CD4-positive, alpha-beta memory T cell (primary cell): ENCODE measurements at regions not wholly inside any gene's neighbourhood (a gene's known extent, or its start where the extent isn't known, plus 50 kb on each side); places are given as distances from the start of the nearest gene placed in this dataset.

Experiments
- CTCF ChIA-PET: fragments of 350-600 bp; sonication (Branson Sonifier 250); formaldehyde crosslinking; loops from one replicate; lab custom pipeline; 2021; ENCODE audit warnings: inconsistent platforms; ENCODE audit not compliant: partially characterized antibody; lab: Charles Lee
- POLR2A ChIA-PET: fragments of 350-600 bp; sonication (Branson Sonifier 250); formaldehyde crosslinking; loops from one replicate; lab custom pipeline; 2021; ENCODE audit not compliant: partially characterized antibody; lab: Charles Lee
- DNase-seq, 5 donors: peaks; one replicate each; pipeline versions ENCODE4 v3.0.0 to v3.0.0-alpha.2; 2020 to 2022; ENCODE audit warnings: mixed read lengths in 1 of 5
- H3K27ac ChIP-seq: one replicate; pipeline ENCODE4 v1.7.0; 2013; ENCODE audit warnings: low read depth, low read length
- H3K27me3 ChIP-seq: 2 replicates; pipeline ENCODE4 v1.7.0; 2013; ENCODE audit warnings: mild to moderate bottlenecking, low read length, moderate library complexity; ENCODE audit not compliant: insufficient read depth
- H3K36me3 ChIP-seq: 2 replicates; pipeline ENCODE4 v1.7.0; 2013; ENCODE audit warnings: mild to moderate bottlenecking, low read length, moderate library complexity; ENCODE audit not compliant: insufficient read depth
- H3K4me1 ChIP-seq: 2 replicates; pipeline ENCODE4 v1.7.0; 2013; ENCODE audit warnings: mild to moderate bottlenecking, low read length, moderate library complexity; ENCODE audit not compliant: insufficient read depth
- H3K4me3 ChIP-seq, 2 donors: one replicate each; pipeline ENCODE4 v1.7.0; 2013; ENCODE audit warnings: low read length in 2 of 2, mild to moderate bottlenecking in 1 of 2
- H3K9me3 ChIP-seq, 2 donors: one replicate each; pipeline ENCODE4 v1.7.0; 2013; ENCODE audit warnings: low read length in 2 of 2, control low read depth in 1 of 2; ENCODE audit not compliant: control insufficient read depth in 1 of 2
- H3K27ac Mint-ChIP-seq, 7 donors: one replicate each; pipeline ENCODE4 v1.8.0; 2020 to 2021; ENCODE audit warnings: mixed read lengths in 7 of 7, mild to moderate bottlenecking in 6 of 7, inconsistent platforms in 3 of 7, moderate library complexity in 3 of 7
- H3K27me3 Mint-ChIP-seq, 2 donors: one replicate each; pipeline ENCODE4 v1.8.0; 2020 to 2021; ENCODE audit warnings: mixed read lengths in 2 of 2
- H3K36me3 Mint-ChIP-seq, 2 donors: one replicate each; pipeline ENCODE4 v1.8.0; 2020 to 2021; ENCODE audit warnings: mixed read lengths in 2 of 2, inconsistent platforms in 1 of 2, mild to moderate bottlenecking in 1 of 2
- H3K4me1 Mint-ChIP-seq, 4 donors: one replicate each; pipeline ENCODE4 v1.8.0; 2020 to 2021; ENCODE audit warnings: mixed read lengths in 4 of 4, mild to moderate bottlenecking in 1 of 4
- H3K4me3 Mint-ChIP-seq, 8 donors: one replicate each; pipeline ENCODE4 v1.8.0; 2020 to 2021; ENCODE audit warnings: mixed read lengths in 8 of 8, mild to moderate bottlenecking in 7 of 8, moderate library complexity in 6 of 8, inconsistent platforms in 3 of 8
- H3K9me3 Mint-ChIP-seq, 8 donors: one replicate each; pipeline ENCODE4 v1.8.0; 2020 to 2021; ENCODE audit warnings: mixed read lengths in 8 of 8, mild to moderate bottlenecking in 5 of 8, inconsistent platforms in 3 of 8, moderate library complexity in 1 of 8
- intact Hi-C: fragments of 100-400 bp; cut with micrococcal nuclease; formaldehyde crosslinking; loops from one replicate; pipeline ENCODE4 v1.15.1; 2023

- intact Hi-C loops, result no loop called here
- Mint-ChIP-seq H3K9me3 (peaks cover 0 to 5% (median 2%) of the 10 kb centered on the region in 8 donors), H3K4me3 (no peak overlapping the region), H3K27ac (no peak overlapping the region), H3K36me3 (no peaks in the 10 kb centered on the region), H3K4me1 (no peaks in the 10 kb centered on the region), H3K27me3 (no peaks in the 10 kb centered on the region)
- no peak overlapping the region for H3K4me3 ChIP-seq
- no peaks in the 10 kb centered on the region for H3K27me3 ChIP-seq
- CTCF ChIA-PET, result no interaction called here
- POLR2A ChIA-PET, result no interaction called here
- H3K9me3 ChIP-seq, result no peaks in the 10 kb centered on the region
- DNase-seq, result no peak
- H3K4me1 ChIP-seq, result no peaks in the 10 kb centered on the region
- no peak overlapping the region for H3K27ac ChIP-seq
- no peaks in the 10 kb centered on the region for H3K36me3 ChIP-seq
Observed at GRCh38 chr3:83567935-83568334, 1390.9 kb upstream of the CADM2 start.

- CTCF ChIA-PET, result no interaction called here
- Mint-ChIP-seq H3K36me3 (no peaks in the 10 kb centered on the region), H3K4me1 (no peaks in the 10 kb centered on the region), H3K27ac (no peak overlapping the region), H3K4me3 (no peak overlapping the region), H3K27me3 (no peaks in the 10 kb centered on the region), H3K9me3 (peaks cover 0 to 14% (median 5%) of the 10 kb centered on the region in 8 donors)
- Histone ChIP-seq H3K4me3 (no peak overlapping the region), H3K27ac (no peak overlapping the region), H3K27me3 (no peaks in the 10 kb centered on the region), H3K36me3 (no peaks in the 10 kb centered on the region), H3K4me1 (no peaks in the 10 kb centered on the region), H3K9me3 (no peaks in the 10 kb centered on the region)
- POLR2A ChIA-PET, result no interaction called here
- DNase-seq, result no peak
- intact Hi-C loops, result no loop called here
Observed at GRCh38 chr3:83581546-83581945, 1377.2 kb upstream of the CADM2 start.

- H3K27me3 Mint-ChIP-seq, result no peaks in the 10 kb centered on the region
- POLR2A ChIA-PET, result no interaction called here
- CTCF ChIA-PET, result no interaction called here
Observed at GRCh38 chr3:83601704-83602103, 1357.1 kb upstream of the CADM2 start.

GRCh38 chr3:83622526-83622925 lies 1336.3 kb upstream of the CADM2 start:
- H3K36me3 Mint-ChIP-seq, result no peaks in the 10 kb centered on the region
- no peaks in the 10 kb centered on the region for H3K9me3 ChIP-seq
- H3K27me3 Mint-ChIP-seq, result no peaks in the 10 kb centered on the region
- intact Hi-C loops, result no loop called here
- no peak overlapping the region for H3K27ac Mint-ChIP-seq
- POLR2A ChIA-PET, result no interaction called here
- H3K36me3 ChIP-seq, result no peaks in the 10 kb centered on the region
- no peak overlapping the region for H3K4me3 ChIP-seq
- CTCF ChIA-PET, result no interaction called here
- H3K4me1 ChIP-seq, result no peaks in the 10 kb centered on the region
- no peaks in the 10 kb centered on the region for H3K27me3 ChIP-seq
- H3K4me3 Mint-ChIP-seq, result no peak overlapping the region
- DNase-seq, result no peak
- no peak overlapping the region for H3K27ac ChIP-seq
- no peaks in the 10 kb centered on the region for H3K4me1 Mint-ChIP-seq
- H3K9me3 Mint-ChIP-seq, result peaks cover 0 to 11% (median 1%) of the 10 kb centered on the region in 8 donors

More at GRCh38 chr3:83601704-83602103, 1357.1 kb upstream of the CADM2 start:
- H3K36me3 ChIP-seq, result no peaks in the 10 kb centered on the region
- Mint-ChIP-seq H3K36me3 (no peaks in the 10 kb centered on the region), H3K4me3 (no peak overlapping the region), H3K27ac (no peak overlapping the region), H3K4me1 (no peaks in the 10 kb centered on the region), H3K9me3 (peaks cover 0 to 16% (median 3%) of the 10 kb centered on the region in 8 donors)
- no peaks in the 10 kb centered on the region for H3K9me3 ChIP-seq
- DNase-seq, result no peak
- H3K4me1 ChIP-seq, result no peaks in the 10 kb centered on the region
- intact Hi-C loops, result no loop called here
- H3K27ac ChIP-seq, result no peak overlapping the region
- H3K4me3 ChIP-seq, result no peak overlapping the region
- H3K27me3 ChIP-seq, result no peaks in the 10 kb centered on the region

GRCh38 chr3:83625261-83625660 lies 1333.5 kb upstream of the CADM2 start:
- no peaks in the 10 kb centered on the region for H3K27me3 ChIP-seq
- intact Hi-C loops, result no loop called here
- no peak overlapping the region for H3K4me3 ChIP-seq
- Mint-ChIP-seq H3K4me1 (no peaks in the 10 kb centered on the region), H3K27me3 (no peaks in the 10 kb centered on the region), H3K9me3 (peaks cover 0 to 6% (median 0%) of the 10 kb centered on the region in 8 donors), H3K36me3 (no peaks in the 10 kb centered on the region), H3K4me3 (no peak overlapping the region), H3K27ac (no peak overlapping the region)
- DNase-seq, result no peak
- no peaks in the 10 kb centered on the region for H3K36me3 ChIP-seq
- POLR2A ChIA-PET, result no interaction called here
- H3K27ac ChIP-seq, result no peak overlapping the region
- CTCF ChIA-PET, result no interaction called here
- H3K9me3 ChIP-seq, result no peaks in the 10 kb centered on the region
- no peaks in the 10 kb centered on the region for H3K4me1 ChIP-seq

- no peak for DNase-seq
- no peaks in the 10 kb centered on the region for H3K9me3 ChIP-seq
- intact Hi-C loops, result no loop called here
- no peak overlapping the region for H3K27ac ChIP-seq
- ChIA-PET CTCF (no interaction called here), POLR2A (no interaction called here)
- no peak overlapping the region for H3K4me3 ChIP-seq
- H3K27me3 ChIP-seq, result no peaks in the 10 kb centered on the region
- Mint-ChIP-seq H3K36me3 (no peaks in the 10 kb centered on the region), H3K4me3 (no peak overlapping the region), H3K27me3 (no peaks in the 10 kb centered on the region), H3K27ac (no peak overlapping the region), H3K9me3 (peaks cover 0 to 6% (median 0%) of the 10 kb centered on the region in 8 donors), H3K4me1 (no peaks in the 10 kb centered on the region)
- H3K36me3 ChIP-seq, result no peaks in the 10 kb centered on the region
- H3K4me1 ChIP-seq, result no peaks in the 10 kb centered on the region
Observed at GRCh38 chr3:83628471-83628870, 1330.3 kb upstream of the CADM2 start.

- Mint-ChIP-seq H3K9me3 (peaks cover 0 to 13% (median 5%) of the 10 kb centered on the region in 8 donors), H3K4me1 (no peaks in the 10 kb centered on the region), H3K27ac (no peak overlapping the region), H3K27me3 (no peaks in the 10 kb centered on the region), H3K36me3 (no peaks in the 10 kb centered on the region), H3K4me3 (no peak overlapping the region)
- H3K9me3 ChIP-seq, result no peaks in the 10 kb centered on the region
- no peak overlapping the region for H3K4me3 ChIP-seq
- no peaks in the 10 kb centered on the region for H3K4me1 ChIP-seq
- H3K36me3 ChIP-seq, result no peaks in the 10 kb centered on the region
- intact Hi-C loops, result no loop called here
- ChIA-PET CTCF (no interaction called here), POLR2A (no interaction called here)
- no peak overlapping the region for H3K27ac ChIP-seq
- H3K27me3 ChIP-seq, result no peaks in the 10 kb centered on the region
- no peak for DNase-seq
Observed at GRCh38 chr3:83632526-83632925, 1326.3 kb upstream of the CADM2 start.

- H3K36me3 ChIP-seq, result no peaks in the 10 kb centered on the region
- CTCF ChIA-PET, result no interaction called here
- H3K27ac ChIP-seq, result no peak overlapping the region
- H3K9me3 Mint-ChIP-seq, result peaks cover 5 to 21% (median 11%) of the 10 kb centered on the region in 8 donors
- H3K27me3 ChIP-seq, result no peaks in the 10 kb centered on the region
- H3K27me3 Mint-ChIP-seq, result no peaks in the 10 kb centered on the region
- no peak overlapping the region for H3K27ac Mint-ChIP-seq
- intact Hi-C loops, result no loop called here
- H3K9me3 ChIP-seq, result no peaks in the 10 kb centered on the region
- H3K4me1 Mint-ChIP-seq, result no peaks in the 10 kb centered on the region
- no peak overlapping the region for H3K4me3 Mint-ChIP-seq
- no peaks in the 10 kb centered on the region for H3K36me3 Mint-ChIP-seq
- POLR2A ChIA-PET, result no interaction called here
- H3K4me3 ChIP-seq, result no peak overlapping the region
- no peak for DNase-seq
- no peaks in the 10 kb centered on the region for H3K4me1 ChIP-seq
Observed at GRCh38 chr3:83633758-83634157, 1325.0 kb upstream of the CADM2 start.
